Prostate gland (tissue), 2 donors: ENCODE measurements at regions not wholly inside any gene's neighbourhood (a gene's known extent, or its start where the extent isn't known, plus 50 kb on each side); places are given as distances from the start of the nearest gene placed in this dataset.

Experiments used
- DNase-seq: peaks from one replicate; pipeline ENCODE4 v3.0.0-alpha.2; 2019; ENCODE audit warnings: low spot score
- H3K27ac ChIP-seq, 2 donors: fragments of 200-600 bp; sonication (generic); 2 replicates each; pipeline ENCODE4 v1.5.1; 2017 to 2019
- H3K27me3 ChIP-seq: fragments of 200-600 bp; sonication (generic); replicated peaks from 2 replicates; pipeline ENCODE4 v1.5.1; 2019; ENCODE audit not compliant: insufficient read depth
- H3K36me3 ChIP-seq, 2 donors: fragments of 200-600 bp; sonication (generic); 1 replicate in 1 of 2; 2 replicates in 1 of 2; pipeline versions ENCODE4 v1.5.1 to v1.8.1; 2017 to 2019
- H3K4me1 ChIP-seq: fragments of 200-600 bp; sonication (generic); replicated peaks from 2 replicates; pipeline ENCODE4 v1.5.1; 2019
- H3K4me3 ChIP-seq, 2 donors: fragments of 200-600 bp; sonication (generic); 2 replicates each; pipeline ENCODE4 v1.5.1; 2017 to 2019
- H3K9me3 ChIP-seq: fragments of 200-600 bp; sonication (generic); 2 replicates; pipeline ENCODE4 v1.5.1; 2017
- POLR2A ChIP-seq: fragments of 450-650 bp; IDR thresholded peaks from one replicate; pipeline ENCODE4 v1.6.1; 2016; ENCODE audit warnings: antibody characterized with exemption, mild to moderate bottlenecking
- POLR2AphosphoS5 ChIP-seq: sonication (generic); formaldehyde crosslinking; IDR thresholded peaks from one replicate; pipeline ENCODE4 v1.6.1; 2017; ENCODE audit warnings: antibody characterized with exemption
- WGBS: methylation state at CpG from one replicate; pipeline ENCODE4 v1.1.5; 2018; 5-methylcytosine and 5-hydroxymethylcytosine counted together
- intact Hi-C: fragments of 100-400 bp; cut with DNase I; formaldehyde crosslinking; loops from one replicate; pipeline ENCODE4 v1.14.2; 2022
- TF ChIP-seq, protein P1 (sequence below), 4 experiments: fragments of 200-600 bp in 2 of 4; fragments of 450-650 bp in 2 of 4; sonication (generic) in 2 of 4; IDR thresholded peaks; 1 replicate in 3 of 4; 2 replicates in 1 of 4; pipeline ENCODE4 v1.5.1; 2016 to 2019; ENCODE audit warnings: antibody characterized with exemption in 4 of 4, mild to moderate bottlenecking in 2 of 4, moderate library complexity in 2 of 4

DNA sequence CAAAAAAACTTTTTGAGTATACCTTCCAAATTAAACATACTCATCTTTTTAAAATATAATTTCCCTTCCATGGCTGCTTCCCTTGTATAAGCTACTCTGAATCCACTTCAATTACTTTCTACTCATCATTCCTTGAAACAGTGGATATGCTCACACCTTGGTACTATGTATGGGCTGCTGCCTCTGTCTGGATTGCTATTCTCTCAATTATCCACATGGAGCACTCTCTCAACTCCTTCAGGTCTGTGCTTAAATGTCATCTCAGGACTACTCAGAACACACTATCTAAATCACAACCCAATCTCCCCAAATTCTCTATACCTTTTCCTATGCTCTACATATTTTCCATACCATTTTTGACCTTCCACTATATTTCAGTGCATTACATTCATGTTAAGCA lies 898.9 kb upstream of the EPHA5 start:
- no peak overlapping the region for H3K27ac ChIP-seq
- no peaks in the 10 kb centered on the region for H3K27me3 ChIP-seq
- H3K9me3 ChIP-seq = no peaks in the 10 kb centered on the region
- no peak for DNase-seq
- H3K36me3 ChIP-seq = no peaks in the 10 kb centered on the region
- H3K4me3 ChIP-seq = no peak overlapping the region
- TF ChIP-seq, protein P1, sequence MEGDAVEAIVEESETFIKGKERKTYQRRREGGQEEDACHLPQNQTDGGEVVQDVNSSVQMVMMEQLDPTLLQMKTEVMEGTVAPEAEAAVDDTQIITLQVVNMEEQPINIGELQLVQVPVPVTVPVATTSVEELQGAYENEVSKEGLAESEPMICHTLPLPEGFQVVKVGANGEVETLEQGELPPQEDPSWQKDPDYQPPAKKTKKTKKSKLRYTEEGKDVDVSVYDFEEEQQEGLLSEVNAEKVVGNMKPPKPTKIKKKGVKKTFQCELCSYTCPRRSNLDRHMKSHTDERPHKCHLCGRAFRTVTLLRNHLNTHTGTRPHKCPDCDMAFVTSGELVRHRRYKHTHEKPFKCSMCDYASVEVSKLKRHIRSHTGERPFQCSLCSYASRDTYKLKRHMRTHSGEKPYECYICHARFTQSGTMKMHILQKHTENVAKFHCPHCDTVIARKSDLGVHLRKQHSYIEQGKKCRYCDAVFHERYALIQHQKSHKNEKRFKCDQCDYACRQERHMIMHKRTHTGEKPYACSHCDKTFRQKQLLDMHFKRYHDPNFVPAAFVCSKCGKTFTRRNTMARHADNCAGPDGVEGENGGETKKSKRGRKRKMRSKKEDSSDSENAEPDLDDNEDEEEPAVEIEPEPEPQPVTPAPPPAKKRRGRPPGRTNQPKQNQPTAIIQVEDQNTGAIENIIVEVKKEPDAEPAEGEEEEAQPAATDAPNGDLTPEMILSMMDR (IDR thresholded peaks at IDR 0.05) = no peak
- TF ChIP-seq POLR2AphosphoS5 (no peak), POLR2A (no peak)
- intact Hi-C loops = no loop called here
- no peaks in the 10 kb centered on the region for H3K4me1 ChIP-seq

DNA sequence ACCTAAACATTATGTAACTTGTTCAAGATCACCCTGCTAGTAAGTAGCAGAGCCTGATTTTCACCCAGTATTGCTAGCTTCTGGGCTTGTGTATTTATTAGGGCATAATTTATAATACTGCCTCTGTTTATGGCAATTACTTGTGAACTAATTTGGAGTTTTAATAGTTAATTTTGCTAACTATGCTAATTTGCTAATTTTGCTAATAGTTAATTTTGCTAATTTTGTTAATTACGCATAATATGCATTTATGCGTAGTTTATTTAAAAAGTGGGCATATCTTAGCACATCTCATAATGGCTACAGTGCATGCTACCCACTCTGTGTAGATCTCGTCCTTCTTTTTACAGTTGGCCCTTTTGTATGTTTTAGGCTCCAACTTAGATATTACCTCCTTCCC lies 898.1 kb upstream of the EPHA5 start:
- Histone ChIP-seq H3K27me3 (no peaks in the 10 kb centered on the region), H3K4me1 (no peaks in the 10 kb centered on the region), H3K9me3 (no peaks in the 10 kb centered on the region), H3K4me3 (no peak overlapping the region), H3K36me3 (no peaks in the 10 kb centered on the region), H3K27ac (no peak overlapping the region)
- TF ChIP-seq POLR2AphosphoS5 (no peak), POLR2A (no peak)
- TF ChIP-seq, protein P1 (IDR thresholded peaks at IDR 0.05) = no peak
- intact Hi-C loops = no loop called here
- DNase-seq = no peak
- 94% methylated on average over 3 of the region's 3 CpGs for WGBS

DNA sequence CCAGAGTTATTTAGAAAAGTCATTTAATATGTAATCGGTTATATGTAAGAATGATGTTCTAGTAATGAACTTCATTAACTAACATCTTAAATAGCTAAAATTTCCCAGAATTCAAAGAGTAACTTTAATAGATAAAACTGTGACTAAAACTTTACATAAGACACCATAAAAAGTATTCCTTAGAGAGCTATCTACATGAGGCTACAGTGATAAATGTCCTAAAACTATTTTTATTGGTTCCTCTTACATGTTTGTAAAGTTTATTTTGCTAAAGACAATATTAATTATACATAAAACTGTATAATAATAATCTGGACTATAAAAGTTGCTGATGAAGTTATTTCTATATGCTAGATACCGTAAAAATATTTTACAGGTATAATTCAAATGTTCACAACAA lies 897.7 kb upstream of the EPHA5 start:
- TF ChIP-seq, protein P1 (IDR thresholded peaks at IDR 0.05) = no peak
- TF ChIP-seq POLR2A (no peak), POLR2AphosphoS5 (no peak)
- 35% methylated on average over 2 of the region's 2 CpGs for WGBS

DNA sequence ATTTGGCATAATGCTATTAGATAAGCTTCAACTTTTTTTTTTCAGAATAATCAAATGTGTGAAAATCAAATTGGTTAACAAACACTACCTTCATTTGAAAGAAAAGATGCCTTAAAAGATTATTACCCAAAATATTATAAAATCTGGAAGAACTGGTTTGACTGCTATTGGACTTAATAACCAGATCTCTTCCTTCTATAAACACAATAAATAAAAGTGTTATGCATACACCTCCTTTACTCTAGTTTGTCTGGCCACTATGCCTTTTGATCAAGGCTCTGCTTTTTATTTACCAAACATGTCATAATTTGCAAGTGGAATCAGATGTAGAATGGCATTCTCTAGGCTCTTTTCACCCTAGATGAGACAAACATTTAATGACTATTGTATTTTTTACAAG lies 897.3 kb upstream of the EPHA5 start:
- Histone ChIP-seq H3K36me3 (no peaks in the 10 kb centered on the region), H3K9me3 (no peaks in the 10 kb centered on the region), H3K4me1 (no peaks in the 10 kb centered on the region), H3K27me3 (no peaks in the 10 kb centered on the region), H3K27ac (no peak overlapping the region), H3K4me3 (no peak overlapping the region)
- no peak for DNase-seq
- intact Hi-C loops = no loop called here
- no peak for TF ChIP-seq POLR2AphosphoS5
- TF ChIP-seq, protein P1 (IDR thresholded peaks at IDR 0.05) = no peak
- no peak for TF ChIP-seq POLR2A

More for the DNA sequence above, 897.7 kb upstream of the EPHA5 start:
- Histone ChIP-seq H3K27ac (no peak overlapping the region), H3K36me3 (no peaks in the 10 kb centered on the region), H3K27me3 (no peaks in the 10 kb centered on the region), H3K4me1 (no peaks in the 10 kb centered on the region), H3K4me3 (no peak overlapping the region), H3K9me3 (no peaks in the 10 kb centered on the region)
- DNase-seq = no peak
- intact Hi-C loops = no loop called here

DNA sequence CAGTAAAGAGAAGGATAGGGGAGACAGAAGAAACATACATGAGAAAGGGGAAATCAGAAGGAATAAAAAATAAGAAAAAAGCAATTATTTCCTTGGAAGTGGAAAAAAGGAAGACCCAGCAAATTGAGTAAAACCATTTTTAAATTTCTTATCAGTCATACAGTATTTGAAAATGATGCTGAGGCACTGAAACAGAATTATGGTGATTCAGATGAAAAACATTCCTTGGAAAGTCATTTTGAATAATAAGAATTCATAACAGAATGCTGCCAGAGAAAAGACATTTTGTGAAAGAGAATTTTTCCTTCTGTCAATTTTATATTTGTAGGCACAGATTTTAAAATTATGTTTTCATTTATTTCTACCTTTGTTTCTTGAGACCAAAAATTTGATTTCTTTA lies 895.5 kb upstream of the EPHA5 start:
- Histone ChIP-seq H3K36me3 (no peaks in the 10 kb centered on the region), H3K4me3 (no peak overlapping the region), H3K27me3 (no peaks in the 10 kb centered on the region), H3K9me3 (no peaks in the 10 kb centered on the region), H3K4me1 (no peaks in the 10 kb centered on the region), H3K27ac (no peak overlapping the region)
- TF ChIP-seq POLR2A (no peak), POLR2AphosphoS5 (no peak)
- TF ChIP-seq, protein P1 (IDR thresholded peaks at IDR 0.05) = no peak
- intact Hi-C loops = no loop called here
- no peak for DNase-seq
